Transverse colon (tissue), 4 donors: ENCODE measurements at regions not wholly inside any gene's neighbourhood (a gene's known extent, or its start where the extent isn't known, plus 50 kb on each side); places are given as distances from the start of the nearest gene placed in this dataset.

Experiments
- CTCF ChIP-seq, 5 experiments: fragments of 200-600 bp in 3 of 5; fragments of 450-650 bp in 2 of 5; sonication (generic) in 3 of 5; IDR thresholded peaks; 1 replicate in 2 of 5; 2 replicates in 3 of 5; pipeline ENCODE4 v1.5.1; 2016 to 2017; ENCODE audit warnings: antibody characterized with exemption in 5 of 5, inconsistent platforms in 3 of 5, mild to moderate bottlenecking in 2 of 5, moderate library complexity in 1 of 5
- POLR2AphosphoS5 ChIP-seq, 3 donors: sonication (generic); formaldehyde crosslinking; IDR thresholded peaks; one replicate each; pipeline ENCODE4 v1.6.1; 2016; ENCODE audit warnings: antibody characterized with exemption in 3 of 3

DNA sequence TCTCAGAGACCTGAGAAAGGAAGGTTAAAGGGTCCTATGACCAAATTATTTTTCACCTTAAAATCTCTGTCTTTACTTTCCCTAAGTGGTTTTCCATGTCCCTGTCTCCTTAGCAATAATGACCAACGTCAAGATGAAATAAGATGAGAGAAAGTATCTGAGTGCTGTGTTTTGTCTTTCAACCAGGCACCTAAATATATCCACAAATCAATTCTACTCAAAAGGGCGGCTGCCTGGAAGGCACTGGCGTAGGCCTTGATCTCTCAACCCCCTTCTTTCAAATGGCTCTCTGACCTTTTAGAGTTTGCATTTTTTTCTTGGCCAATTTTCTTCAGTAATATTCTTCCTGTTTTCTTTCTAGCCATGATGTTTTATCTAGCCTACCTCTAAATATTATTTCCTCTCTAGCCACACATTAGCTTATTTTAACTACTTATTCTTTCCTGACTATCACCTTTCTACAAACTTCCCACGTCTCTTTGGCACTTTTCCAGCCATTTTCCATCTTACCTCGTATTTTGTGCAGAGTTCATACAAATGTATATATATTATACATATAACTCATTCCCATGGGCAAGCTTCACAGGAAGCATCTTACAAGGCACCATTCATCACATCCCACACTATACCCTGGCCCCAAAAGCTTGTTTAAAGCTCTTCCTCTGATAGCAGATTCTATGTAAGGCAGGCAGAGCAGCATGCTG lies 204.5 kb downstream of the SNX18 start:
- TF ChIP-seq CTCF (IDR thresholded peaks at IDR 0.05) (no peak), POLR2AphosphoS5 (IDR thresholded peaks at IDR 0.05) (no peak)
